Vagina (tissue), 2 donors: ENCODE measurements at regions not wholly inside any gene's neighbourhood (a gene's known extent, or its start where the extent isn't known, plus 50 kb on each side); places are given as distances from the start of the nearest gene placed in this dataset.
A peak's percentile ranks its signal among the peaks of the same experiment; 100 is the strongest.

Source experiments
- DNase-seq, 2 donors: peaks; one replicate each; pipeline ENCODE4 v3.0.0-alpha.2; 2017; ENCODE audit errors: extremely low spot score in 2 of 2
- H3K27ac ChIP-seq: fragments of 200-600 bp; sonication (generic); one replicate; pipeline ENCODE4 v1.5.1; 2019
- H3K27me3 ChIP-seq: fragments of 200-600 bp; sonication (generic); one replicate; pipeline ENCODE4 v1.5.1; 2019
- H3K36me3 ChIP-seq, 2 donors: fragments of 200-600 bp; sonication (generic); one replicate each; pipeline ENCODE4 v1.5.1; 2017 to 2019
- H3K4me1 ChIP-seq: fragments of 200-600 bp; sonication (generic); one replicate; pipeline ENCODE4 v1.5.1; 2019
- H3K4me3 ChIP-seq, 2 donors: fragments of 200-600 bp; sonication (generic); 1 replicate in 1 of 2; 2 replicates in 1 of 2; pipeline ENCODE4 v1.5.1; 2016 to 2019
- H3K9me3 ChIP-seq: fragments of 200-600 bp; sonication (generic); one replicate; pipeline ENCODE4 v1.5.1; 2019
- CTCF ChIP-seq, 3 experiments: fragments of 450-650 bp in 2 of 3; fragments of 200-600 bp in 1 of 3; sonication (generic) in 1 of 3; IDR thresholded peaks; one replicate each; pipeline ENCODE4 v1.5.1; 2017 to 2019; ENCODE audit warnings: antibody characterized with exemption in 3 of 3, mild to moderate bottlenecking in 2 of 3, moderate library complexity in 2 of 3
- POLR2A ChIP-seq, 2 donors: fragments of 450-650 bp; IDR thresholded peaks; one replicate each; pipeline ENCODE4 v1.6.1; 2017; ENCODE audit warnings: antibody characterized with exemption in 2 of 2, mild to moderate bottlenecking in 2 of 2, moderate library complexity in 2 of 2
- POLR2AphosphoS5 ChIP-seq, 2 donors: sonication (generic); formaldehyde crosslinking; IDR thresholded peaks; one replicate each; pipeline ENCODE4 v1.9.0; 2017; ENCODE audit warnings: antibody characterized with exemption in 2 of 2, mild to moderate bottlenecking in 2 of 2, low read depth in 1 of 2; ENCODE audit not compliant: insufficient read depth in 1 of 2
- intact Hi-C: fragments of 100-400 bp; cut with DNase I; formaldehyde crosslinking; loops from one replicate; pipeline ENCODE4 v1.15.1; 2023

DNA sequence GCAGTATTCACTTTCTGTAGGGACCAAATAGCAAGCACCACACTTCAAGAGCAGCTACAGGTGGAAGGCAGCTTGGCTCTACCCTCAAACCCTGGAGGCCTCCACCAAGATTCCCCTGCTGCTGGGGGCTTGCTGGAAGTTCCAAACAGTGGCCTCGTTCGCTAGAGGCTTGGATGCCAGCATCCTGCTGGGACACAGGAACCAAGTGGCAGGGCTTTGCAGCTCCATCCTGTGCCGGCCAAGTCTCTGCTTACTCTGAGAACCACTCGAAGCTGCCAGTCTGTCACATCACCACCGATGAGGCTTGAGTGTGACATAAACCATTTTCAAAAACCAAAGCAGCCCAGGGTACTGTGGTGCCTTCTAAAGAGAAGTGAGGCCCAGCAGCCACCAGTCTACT, 69.2 kb upstream of the UNC5B start:
- intact Hi-C loops, result no loop called here
- Histone ChIP-seq H3K4me3 (no peak overlapping the region), H3K27me3 (no peaks in the 10 kb centered on the region), H3K9me3 (no peaks in the 10 kb centered on the region), H3K36me3 (no peaks in the 10 kb centered on the region), H3K27ac (no peak overlapping the region), H3K4me1 (no peaks in the 10 kb centered on the region)
- DNase-seq, result peak in 1 of 2 donors; percentile 93
- TF ChIP-seq POLR2AphosphoS5 (IDR thresholded peaks at IDR 0.05; ENCODE audit: insufficient read depth in 1 of 2, low read depth in 1 of 2) (no peak), CTCF (IDR thresholded peaks at IDR 0.05) (no peak)

DNA sequence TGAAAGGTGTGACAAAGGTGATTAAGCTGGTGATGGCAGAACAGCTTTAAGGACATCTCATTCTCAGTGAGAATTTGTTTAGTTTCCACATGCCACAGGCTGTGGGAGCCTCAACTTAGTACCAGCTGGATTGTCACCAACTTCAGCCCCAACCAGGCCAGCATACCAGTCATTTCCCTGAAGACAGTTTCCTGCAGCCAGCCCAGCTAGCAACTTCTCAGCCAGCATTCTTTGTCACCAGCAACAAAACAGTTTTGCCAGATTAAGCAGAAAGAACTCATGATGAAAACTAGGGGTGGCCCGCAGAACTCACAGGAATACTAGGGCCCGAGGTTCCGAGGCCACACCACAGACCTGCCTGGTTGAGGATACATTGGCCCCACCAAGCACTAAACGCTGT, 68.8 kb upstream of the UNC5B start:
- no peak for TF ChIP-seq CTCF (IDR thresholded peaks at IDR 0.05)
- no peaks in the 10 kb centered on the region for H3K36me3 ChIP-seq
- H3K4me1 ChIP-seq, result no peaks in the 10 kb centered on the region
- DNase-seq, result peak in 1 of 2 donors; percentile 94
- no peak overlapping the region for H3K4me3 ChIP-seq
- no peak overlapping the region for H3K27ac ChIP-seq
- intact Hi-C loops, result no loop called here
- no peaks in the 10 kb centered on the region for H3K27me3 ChIP-seq
- H3K9me3 ChIP-seq, result no peaks in the 10 kb centered on the region

- intact Hi-C loops, result no loop called here
Observed at GRCh38 chr10:71144824-71145223, 67.5 kb upstream of the UNC5B start.

GRCh38 chr10:71145352-71145945, 66.9 kb upstream of the UNC5B start:
- intact Hi-C loops, result no loop called here
- H3K9me3 ChIP-seq, result no peaks in the 10 kb centered on the region
- H3K4me3 ChIP-seq, result no peak overlapping the region
- no peaks in the 10 kb centered on the region for H3K27me3 ChIP-seq
- no peak overlapping the region for H3K27ac ChIP-seq
- no peak for TF ChIP-seq CTCF (IDR thresholded peaks at IDR 0.05)
- no peak for TF ChIP-seq POLR2AphosphoS5 (IDR thresholded peaks at IDR 0.05; ENCODE audit: insufficient read depth in 1 of 2, low read depth in 1 of 2)
- no peak for TF ChIP-seq POLR2A (IDR thresholded peaks at IDR 0.05)
- DNase-seq, result peak in 1 of 2 donors; percentile 61
- no peaks in the 10 kb centered on the region for H3K36me3 ChIP-seq
- no peaks in the 10 kb centered on the region for H3K4me1 ChIP-seq

More at GRCh38 chr10:71144824-71145223, 67.5 kb upstream of the UNC5B start:
- DNase-seq, result peak in 1 of 2 donors; percentile 70
- H3K27ac ChIP-seq, result no peak overlapping the region
- H3K36me3 ChIP-seq, result no peaks in the 10 kb centered on the region
- H3K4me3 ChIP-seq, result no peak overlapping the region
- H3K4me1 ChIP-seq, result no peaks in the 10 kb centered on the region
- no peak for TF ChIP-seq POLR2AphosphoS5 (IDR thresholded peaks at IDR 0.05; ENCODE audit: insufficient read depth in 1 of 2, low read depth in 1 of 2)
- TF ChIP-seq POLR2A (IDR thresholded peaks at IDR 0.05), result no peak
- TF ChIP-seq CTCF (IDR thresholded peaks at IDR 0.05), result no peak
- H3K9me3 ChIP-seq, result no peaks in the 10 kb centered on the region
- H3K27me3 ChIP-seq, result no peaks in the 10 kb centered on the region

DNA sequence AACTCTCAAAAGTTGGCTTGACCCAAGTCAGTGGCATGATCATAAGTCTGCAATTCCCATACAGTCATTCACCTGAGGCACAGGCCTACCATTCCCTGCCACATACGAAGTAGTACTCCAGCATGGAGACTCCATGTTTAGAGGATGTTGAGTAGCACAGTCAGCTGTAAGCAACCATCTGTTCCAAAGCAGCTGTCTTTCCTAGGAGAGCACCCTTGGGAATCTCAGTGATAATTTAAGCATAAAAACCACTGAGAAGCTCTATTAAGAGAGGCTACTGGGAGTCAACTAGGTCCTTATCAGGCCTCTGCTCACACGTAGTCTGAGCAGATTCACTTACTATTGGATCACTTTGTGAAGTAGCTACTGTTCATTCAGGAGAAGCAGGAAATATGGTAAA, 61.6 kb upstream of the UNC5B start:
- intact Hi-C loops, result no loop called here
- no peak for TF ChIP-seq CTCF (IDR thresholded peaks at IDR 0.05)
- TF ChIP-seq POLR2A (IDR thresholded peaks at IDR 0.05), result no peak
- TF ChIP-seq POLR2AphosphoS5 (IDR thresholded peaks at IDR 0.05; ENCODE audit: insufficient read depth in 1 of 2, low read depth in 1 of 2), result no peak
- Histone ChIP-seq H3K27me3 (no peaks in the 10 kb centered on the region), H3K9me3 (no peaks in the 10 kb centered on the region), H3K27ac (no peak overlapping the region), H3K4me3 (no peak overlapping the region), H3K4me1 (no peaks in the 10 kb centered on the region), H3K36me3 (no peaks in the 10 kb centered on the region)
- DNase-seq, result no peak
